ENCODE measurements at regions not wholly inside any gene's neighbourhood (a gene's known extent, or its start where the extent isn't known, plus 50 kb on each side); places are given as distances from the start of the nearest gene placed in this dataset.

GRCh38 chr6:100220543-100220942 lies 226.5 kb upstream of the MCHR2 start:
- no peaks in the 10 kb centered on the region for H3K27me3 ChIP-seq (ENCODE audit: insufficient read depth, poor library complexity, severe bottlenecking)
- H3K4me3 ChIP-seq (replicated peaks; ENCODE audit: insufficient read depth, low read length) = no peak overlapping the region
- TF ChIP-seq, protein P1, sequence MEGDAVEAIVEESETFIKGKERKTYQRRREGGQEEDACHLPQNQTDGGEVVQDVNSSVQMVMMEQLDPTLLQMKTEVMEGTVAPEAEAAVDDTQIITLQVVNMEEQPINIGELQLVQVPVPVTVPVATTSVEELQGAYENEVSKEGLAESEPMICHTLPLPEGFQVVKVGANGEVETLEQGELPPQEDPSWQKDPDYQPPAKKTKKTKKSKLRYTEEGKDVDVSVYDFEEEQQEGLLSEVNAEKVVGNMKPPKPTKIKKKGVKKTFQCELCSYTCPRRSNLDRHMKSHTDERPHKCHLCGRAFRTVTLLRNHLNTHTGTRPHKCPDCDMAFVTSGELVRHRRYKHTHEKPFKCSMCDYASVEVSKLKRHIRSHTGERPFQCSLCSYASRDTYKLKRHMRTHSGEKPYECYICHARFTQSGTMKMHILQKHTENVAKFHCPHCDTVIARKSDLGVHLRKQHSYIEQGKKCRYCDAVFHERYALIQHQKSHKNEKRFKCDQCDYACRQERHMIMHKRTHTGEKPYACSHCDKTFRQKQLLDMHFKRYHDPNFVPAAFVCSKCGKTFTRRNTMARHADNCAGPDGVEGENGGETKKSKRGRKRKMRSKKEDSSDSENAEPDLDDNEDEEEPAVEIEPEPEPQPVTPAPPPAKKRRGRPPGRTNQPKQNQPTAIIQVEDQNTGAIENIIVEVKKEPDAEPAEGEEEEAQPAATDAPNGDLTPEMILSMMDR (IDR thresholded peaks at IDR 0.05; ENCODE audit: insufficient read depth, low read length) = no peak
- TF ChIP-seq, protein P2, sequence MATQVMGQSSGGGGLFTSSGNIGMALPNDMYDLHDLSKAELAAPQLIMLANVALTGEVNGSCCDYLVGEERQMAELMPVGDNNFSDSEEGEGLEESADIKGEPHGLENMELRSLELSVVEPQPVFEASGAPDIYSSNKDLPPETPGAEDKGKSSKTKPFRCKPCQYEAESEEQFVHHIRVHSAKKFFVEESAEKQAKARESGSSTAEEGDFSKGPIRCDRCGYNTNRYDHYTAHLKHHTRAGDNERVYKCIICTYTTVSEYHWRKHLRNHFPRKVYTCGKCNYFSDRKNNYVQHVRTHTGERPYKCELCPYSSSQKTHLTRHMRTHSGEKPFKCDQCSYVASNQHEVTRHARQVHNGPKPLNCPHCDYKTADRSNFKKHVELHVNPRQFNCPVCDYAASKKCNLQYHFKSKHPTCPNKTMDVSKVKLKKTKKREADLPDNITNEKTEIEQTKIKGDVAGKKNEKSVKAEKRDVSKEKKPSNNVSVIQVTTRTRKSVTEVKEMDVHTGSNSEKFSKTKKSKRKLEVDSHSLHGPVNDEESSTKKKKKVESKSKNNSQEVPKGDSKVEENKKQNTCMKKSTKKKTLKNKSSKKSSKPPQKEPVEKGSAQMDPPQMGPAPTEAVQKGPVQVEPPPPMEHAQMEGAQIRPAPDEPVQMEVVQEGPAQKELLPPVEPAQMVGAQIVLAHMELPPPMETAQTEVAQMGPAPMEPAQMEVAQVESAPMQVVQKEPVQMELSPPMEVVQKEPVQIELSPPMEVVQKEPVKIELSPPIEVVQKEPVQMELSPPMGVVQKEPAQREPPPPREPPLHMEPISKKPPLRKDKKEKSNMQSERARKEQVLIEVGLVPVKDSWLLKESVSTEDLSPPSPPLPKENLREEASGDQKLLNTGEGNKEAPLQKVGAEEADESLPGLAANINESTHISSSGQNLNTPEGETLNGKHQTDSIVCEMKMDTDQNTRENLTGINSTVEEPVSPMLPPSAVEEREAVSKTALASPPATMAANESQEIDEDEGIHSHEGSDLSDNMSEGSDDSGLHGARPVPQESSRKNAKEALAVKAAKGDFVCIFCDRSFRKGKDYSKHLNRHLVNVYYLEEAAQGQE (IDR thresholded peaks at IDR 0.05; ENCODE audit: insufficient replicate concordance, low read depth) = no peak
- TF ChIP-seq GABPA (IDR thresholded peaks at IDR 0.05; ENCODE audit: low read depth) (no peak), SPI1 (IDR thresholded peaks at IDR 0.05; ENCODE audit: borderline replicate concordance, low read depth) (no peak), POLR2AphosphoS5 (IDR thresholded peaks at IDR 0.05; ENCODE audit: low read depth) (no peak)
- no peak overlapping the region for H3K27ac ChIP-seq (replicated peaks)
- DNase-seq (ENCODE audit: low read depth in 1 of 2, low spot score in 1 of 2) = no peak

GRCh38 chr6:100217225-100218012 lies 223.4 kb upstream of the MCHR2 start:
- no peak overlapping the region for H3K27ac ChIP-seq (replicated peaks)
- DNase-seq (ENCODE audit: low read depth in 1 of 2, low spot score in 1 of 2) = no peak
- TF ChIP-seq POLR2AphosphoS5 (IDR thresholded peaks at IDR 0.05; ENCODE audit: low read depth) (no peak), GABPA (IDR thresholded peaks at IDR 0.05; ENCODE audit: low read depth) (no peak), SPI1 (IDR thresholded peaks at IDR 0.05; ENCODE audit: borderline replicate concordance, low read depth) (no peak)
- TF ChIP-seq, protein P2 (IDR thresholded peaks at IDR 0.05; ENCODE audit: insufficient replicate concordance, low read depth) = no peak
- TF ChIP-seq, protein P1 (IDR thresholded peaks at IDR 0.05; ENCODE audit: insufficient read depth, low read length) = no peak

GRCh38 chr6:100216760-100217159 lies 222.7 kb upstream of the MCHR2 start:
- Histone ChIP-seq H3K27me3 (ENCODE audit: insufficient read depth, poor library complexity, severe bottlenecking) (no peaks in the 10 kb centered on the region), H3K4me3 (replicated peaks; ENCODE audit: insufficient read depth, low read length) (no peak overlapping the region), H3K27ac (replicated peaks) (no peak overlapping the region)
- TF ChIP-seq GABPA (IDR thresholded peaks at IDR 0.05; ENCODE audit: low read depth) (no peak), POLR2AphosphoS5 (IDR thresholded peaks at IDR 0.05; ENCODE audit: low read depth) (no peak), SPI1 (IDR thresholded peaks at IDR 0.05; ENCODE audit: borderline replicate concordance, low read depth) (no peak)
- TF ChIP-seq, protein P1 (IDR thresholded peaks at IDR 0.05; ENCODE audit: insufficient read depth, low read length) = no peak
- TF ChIP-seq, protein P2 (IDR thresholded peaks at IDR 0.05; ENCODE audit: insufficient replicate concordance, low read depth) = no peak
- no peak for DNase-seq (ENCODE audit: low read depth in 1 of 2, low spot score in 1 of 2)

More at GRCh38 chr6:100217225-100218012, 223.4 kb upstream of the MCHR2 start:
- H3K4me3 ChIP-seq (replicated peaks; ENCODE audit: insufficient read depth, low read length) = no peak overlapping the region
- H3K27me3 ChIP-seq (ENCODE audit: insufficient read depth, poor library complexity, severe bottlenecking) = no peaks in the 10 kb centered on the region

Measured in HL-60 (cell line).